ENCODE measurements at regions not wholly inside any gene's neighbourhood (a gene's known extent, or its start where the extent isn't known, plus 50 kb on each side); places are given as distances from the start of the nearest gene placed in this dataset.

DNA sequence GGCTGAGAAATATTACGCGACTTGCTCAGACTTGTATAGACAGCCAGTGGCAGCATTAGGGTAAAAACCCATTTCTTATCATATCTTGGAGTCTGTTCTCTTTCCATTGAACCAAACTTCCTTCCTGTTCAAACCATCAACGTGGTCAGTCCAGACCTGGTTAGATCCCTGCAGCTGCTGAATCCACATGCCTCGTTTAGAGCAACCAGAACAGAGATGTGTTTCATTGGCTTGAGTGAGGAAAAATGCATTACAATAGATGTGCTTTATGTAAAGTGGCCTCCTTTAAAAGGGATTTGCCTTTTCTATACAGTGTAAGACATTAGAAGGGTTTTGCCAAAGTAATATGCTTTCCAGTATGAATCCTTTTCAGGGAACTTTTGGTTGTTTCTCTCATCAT is 232.4 kb downstream of the MEIS1 start:
- no peaks in the 10 kb centered on the region; the same call in 1 of the 2 replicates for H3K27me3 ChIP-seq (ENCODE audit: insufficient read depth, low read length)
- no peak for DNase-seq
- Mint-ChIP-seq H3K27me3 (ENCODE audit: low read depth) (peaks cover under 1% of the 10 kb centered on the region; the same call in 1 of the 2 replicates), H3K4me3 (no peak overlapping the region), H3K27ac (no peak overlapping the region), H3K36me3 (ENCODE audit: insufficient read depth in 1 of 3, low read depth in 3 of 3) (peaks cover 0 to 2% (median 0%) of the 10 kb centered on the region in 3 experiments; a peak in 1 of 7 replicates), H3K9me3 (0 out of 5 replicates have a peak, but pooled peaks cover 0 to 3% of the 10 kb centered on the region in 2 experiments), H3K4me1 (peaks cover 14 to 16% of the 10 kb centered on the region in 2 experiments)
- no peak overlapping the region for H4K5ac ChIP-seq (ENCODE audit: insufficient read length, low read depth, low read length)
- no peak overlapping the region for H4K91ac ChIP-seq (ENCODE audit: insufficient read length, low read depth, low read length)
- TF ChIP-seq, protein P1, sequence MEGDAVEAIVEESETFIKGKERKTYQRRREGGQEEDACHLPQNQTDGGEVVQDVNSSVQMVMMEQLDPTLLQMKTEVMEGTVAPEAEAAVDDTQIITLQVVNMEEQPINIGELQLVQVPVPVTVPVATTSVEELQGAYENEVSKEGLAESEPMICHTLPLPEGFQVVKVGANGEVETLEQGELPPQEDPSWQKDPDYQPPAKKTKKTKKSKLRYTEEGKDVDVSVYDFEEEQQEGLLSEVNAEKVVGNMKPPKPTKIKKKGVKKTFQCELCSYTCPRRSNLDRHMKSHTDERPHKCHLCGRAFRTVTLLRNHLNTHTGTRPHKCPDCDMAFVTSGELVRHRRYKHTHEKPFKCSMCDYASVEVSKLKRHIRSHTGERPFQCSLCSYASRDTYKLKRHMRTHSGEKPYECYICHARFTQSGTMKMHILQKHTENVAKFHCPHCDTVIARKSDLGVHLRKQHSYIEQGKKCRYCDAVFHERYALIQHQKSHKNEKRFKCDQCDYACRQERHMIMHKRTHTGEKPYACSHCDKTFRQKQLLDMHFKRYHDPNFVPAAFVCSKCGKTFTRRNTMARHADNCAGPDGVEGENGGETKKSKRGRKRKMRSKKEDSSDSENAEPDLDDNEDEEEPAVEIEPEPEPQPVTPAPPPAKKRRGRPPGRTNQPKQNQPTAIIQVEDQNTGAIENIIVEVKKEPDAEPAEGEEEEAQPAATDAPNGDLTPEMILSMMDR (conservative IDR thresholded peaks at IDR 0.05) = no peak
- no peak overlapping the region for H2BK20ac ChIP-seq (ENCODE audit: low read depth, low read length, poor library complexity, severe bottlenecking)
- no peak overlapping the region for H3K56ac ChIP-seq (ENCODE audit: insufficient read length, low read depth, low read length)
- H2BK5ac ChIP-seq (ENCODE audit: insufficient read length, low read length) = no peak overlapping the region
- H4K20me1 ChIP-seq (ENCODE audit: control insufficient read depth, insufficient read depth, insufficient read length) = no peaks in the 10 kb centered on the region
- H3K4me2 ChIP-seq (ENCODE audit: insufficient read depth, insufficient read length, low read length) = no peak overlapping the region
- H3K79me1 ChIP-seq (ENCODE audit: insufficient read depth, low read depth, low read length, poor library complexity, severe bottlenecking) = no peaks in the 10 kb centered on the region
- no peak overlapping the region for H2AFZ ChIP-seq (ENCODE audit: low read length)
- no peaks in the 10 kb centered on the region for H3K9me3 ChIP-seq (ENCODE audit: control insufficient read depth, low read depth, low read length)
- H3K4me1 ChIP-seq (ENCODE audit: insufficient read depth, low read length) = peaks cover 5% of the 10 kb centered on the region
- no peak overlapping the region for H3K9ac ChIP-seq (ENCODE audit: extremely low read depth, insufficient read length, low read length)
- no peak overlapping the region for H2BK120ac ChIP-seq (ENCODE audit: low read depth, low read length, poor library complexity, severe bottlenecking)
- no CpG with 5 or more reads among the region's 4 CpGs for WGBS (ENCODE audit: extremely low coverage, insufficient read length, low lambda C conversion rate)
- H3K23ac ChIP-seq (ENCODE audit: insufficient read length, low read depth, low read length) = no peak overlapping the region
- H2BK15ac ChIP-seq (ENCODE audit: low read depth, low read length) = no peak overlapping the region
- no peak overlapping the region for H4K8ac ChIP-seq (replicated peaks; ENCODE audit: insufficient read length, low read depth, low read length)
- no peak overlapping the region for H3K14ac ChIP-seq (ENCODE audit: insufficient read depth, low read length)
- no peak overlapping the region for H3T11ph ChIP-seq (ENCODE audit: low read length)
- H3K18ac ChIP-seq (ENCODE audit: insufficient read length, low read depth, low read length) = no peak overlapping the region
- H3K79me2 ChIP-seq (ENCODE audit: insufficient read depth, low read length) = no peaks in the 10 kb centered on the region
- no peak overlapping the region for H3K4ac ChIP-seq (ENCODE audit: low read depth, low read length)
- H3K23me2 ChIP-seq (ENCODE audit: insufficient read length, low read depth, low read length, poor library complexity, severe bottlenecking) = no peaks in the 10 kb centered on the region
- no peak overlapping the region for H2AK5ac ChIP-seq (ENCODE audit: insufficient read length, low read length)
- no peak overlapping the region for H2BK12ac ChIP-seq (ENCODE audit: insufficient read length, low read depth, low read length)
- H3K27ac ChIP-seq (ENCODE audit: insufficient read length, low read depth, low read length) = no peak overlapping the region

Measured in H9 (cell line).